ENCODE measurements at regions not wholly inside any gene's neighbourhood (a gene's known extent, or its start where the extent isn't known, plus 50 kb on each side); places are given as distances from the start of the nearest gene placed in this dataset.

DNA sequence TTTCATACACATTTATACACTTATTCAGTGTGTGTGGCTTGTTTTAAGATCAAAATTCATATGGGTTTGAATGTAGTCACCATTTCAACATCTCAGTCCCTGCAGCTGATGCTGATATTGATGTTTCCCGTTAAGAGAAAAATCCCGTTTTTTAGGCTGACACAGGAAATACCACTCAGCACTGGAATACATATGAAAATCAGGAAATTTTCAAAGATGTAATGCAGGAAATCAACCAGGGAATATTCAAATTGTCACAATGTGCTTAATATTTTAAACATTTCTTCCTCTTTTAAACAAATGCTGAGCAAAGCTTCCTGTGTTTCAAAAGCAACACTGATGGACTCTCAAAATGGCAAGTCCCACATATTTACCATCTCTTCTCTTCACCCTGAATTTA, 94.5 kb upstream of the MARCKS start:
- DNase-seq (ENCODE audit: extremely low read depth, low read depth): no peak
- H3K4me3 ChIP-seq (replicated peaks; ENCODE audit: low read depth, low read length): no peak overlapping the region
- TF ChIP-seq, protein P1, sequence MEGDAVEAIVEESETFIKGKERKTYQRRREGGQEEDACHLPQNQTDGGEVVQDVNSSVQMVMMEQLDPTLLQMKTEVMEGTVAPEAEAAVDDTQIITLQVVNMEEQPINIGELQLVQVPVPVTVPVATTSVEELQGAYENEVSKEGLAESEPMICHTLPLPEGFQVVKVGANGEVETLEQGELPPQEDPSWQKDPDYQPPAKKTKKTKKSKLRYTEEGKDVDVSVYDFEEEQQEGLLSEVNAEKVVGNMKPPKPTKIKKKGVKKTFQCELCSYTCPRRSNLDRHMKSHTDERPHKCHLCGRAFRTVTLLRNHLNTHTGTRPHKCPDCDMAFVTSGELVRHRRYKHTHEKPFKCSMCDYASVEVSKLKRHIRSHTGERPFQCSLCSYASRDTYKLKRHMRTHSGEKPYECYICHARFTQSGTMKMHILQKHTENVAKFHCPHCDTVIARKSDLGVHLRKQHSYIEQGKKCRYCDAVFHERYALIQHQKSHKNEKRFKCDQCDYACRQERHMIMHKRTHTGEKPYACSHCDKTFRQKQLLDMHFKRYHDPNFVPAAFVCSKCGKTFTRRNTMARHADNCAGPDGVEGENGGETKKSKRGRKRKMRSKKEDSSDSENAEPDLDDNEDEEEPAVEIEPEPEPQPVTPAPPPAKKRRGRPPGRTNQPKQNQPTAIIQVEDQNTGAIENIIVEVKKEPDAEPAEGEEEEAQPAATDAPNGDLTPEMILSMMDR (IDR thresholded peaks at IDR 0.05; ENCODE audit: low read depth, low read length, missing control alignments): no peak

DNA sequence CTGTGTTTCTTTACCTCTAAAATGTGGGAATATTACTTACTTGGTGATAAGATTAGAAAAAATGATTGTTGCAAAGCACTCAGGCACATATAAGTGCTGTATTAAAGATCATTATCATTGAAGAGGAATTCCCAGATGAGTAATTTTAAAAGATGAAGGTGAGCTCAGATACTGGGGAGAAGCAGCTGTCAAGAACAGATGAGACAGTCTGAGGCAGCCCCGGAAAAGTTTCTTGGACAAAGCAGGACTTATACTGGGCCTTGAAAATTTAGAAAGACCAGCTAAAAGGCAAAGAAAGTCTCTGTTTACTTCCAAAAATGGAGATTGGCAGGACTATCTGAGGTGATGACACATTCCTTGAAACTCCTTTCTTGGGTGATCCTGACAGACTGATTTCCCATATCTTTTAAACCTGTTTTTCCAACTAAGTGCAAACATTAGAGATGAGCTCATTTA, 93.8 kb upstream of the MARCKS start:
- H3K4me3 ChIP-seq (replicated peaks; ENCODE audit: low read depth, low read length): no peak overlapping the region
- DNase-seq (ENCODE audit: extremely low read depth, low read depth): no peak
- TF ChIP-seq, protein P1 (IDR thresholded peaks at IDR 0.05; ENCODE audit: low read depth, low read length, missing control alignments): no peak

DNA sequence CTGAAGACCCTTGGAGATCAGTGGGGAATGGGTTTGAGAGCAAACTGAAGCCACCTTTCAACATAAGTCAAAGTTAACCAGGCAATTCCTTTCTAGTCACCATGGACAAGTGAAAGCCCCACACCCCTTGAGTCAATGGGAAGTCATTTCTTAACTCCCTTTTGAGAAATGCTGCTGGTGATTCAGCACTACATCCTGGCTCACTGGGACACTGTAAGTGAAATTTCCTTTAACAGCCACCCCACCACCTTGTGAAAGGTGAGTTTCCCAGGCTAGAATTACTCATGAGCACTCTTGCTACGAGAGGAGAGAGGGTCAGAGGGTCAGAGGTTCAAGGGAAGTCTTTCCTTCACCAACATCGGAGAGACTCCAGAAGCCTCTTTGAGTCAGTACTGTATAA, 93.3 kb upstream of the MARCKS start:
- DNase-seq (ENCODE audit: extremely low read depth, low read depth): no peak
- TF ChIP-seq, protein P1 (IDR thresholded peaks at IDR 0.05; ENCODE audit: low read depth, low read length, missing control alignments): no peak
- no peak overlapping the region for H3K4me3 ChIP-seq (replicated peaks; ENCODE audit: low read depth, low read length)

DNA sequence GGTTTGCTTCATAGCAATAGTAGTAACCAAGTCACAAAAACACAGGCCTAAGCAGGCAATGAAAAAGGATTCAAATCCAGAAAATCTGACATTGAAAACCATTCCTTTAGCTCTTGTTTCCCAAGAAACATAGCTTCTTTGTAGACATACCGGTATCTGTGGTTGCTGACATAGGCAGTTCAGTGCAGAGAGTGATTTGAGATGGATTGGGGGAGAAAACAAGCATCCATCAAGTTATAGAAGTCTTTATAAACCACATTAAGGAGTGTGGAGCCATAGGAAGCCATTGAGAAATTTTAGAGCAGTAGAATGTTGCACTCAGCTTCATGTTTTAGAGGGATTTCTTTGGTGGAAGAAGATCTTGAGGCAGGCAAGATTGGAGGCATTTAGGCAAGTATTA, 91.2 kb upstream of the MARCKS start:
- TF ChIP-seq, protein P1 (IDR thresholded peaks at IDR 0.05; ENCODE audit: low read depth, low read length, missing control alignments): no peak
- no peak overlapping the region for H3K4me3 ChIP-seq (replicated peaks; ENCODE audit: low read depth, low read length)

DNA sequence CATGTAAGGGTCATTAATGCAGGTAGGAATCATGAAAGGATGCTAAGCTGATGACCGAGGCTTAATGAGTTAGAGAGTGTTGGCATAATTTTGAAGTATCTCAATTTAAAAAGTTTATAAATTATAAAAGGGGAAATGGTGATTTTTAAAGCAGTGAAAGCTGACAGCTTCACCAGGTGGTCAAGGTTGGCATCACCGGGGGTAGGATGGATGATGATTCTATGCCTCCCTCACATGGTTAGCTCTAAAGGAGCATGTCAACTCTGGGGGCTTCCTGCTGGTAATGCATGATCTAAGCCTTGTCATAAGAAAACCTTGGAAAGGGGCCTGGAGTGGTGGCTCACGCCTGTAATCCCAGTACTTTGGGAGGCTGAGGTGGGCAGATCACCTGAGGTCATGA, 89.2 kb upstream of the MARCKS start:
- TF ChIP-seq, protein P1 (IDR thresholded peaks at IDR 0.05; ENCODE audit: low read depth, low read length, missing control alignments): no peak
- DNase-seq (ENCODE audit: extremely low read depth, low read depth): no peak
- H3K4me3 ChIP-seq (replicated peaks; ENCODE audit: low read depth, low read length): no peak overlapping the region

More for the DNA sequence above, 91.2 kb upstream of the MARCKS start:
- no peak for DNase-seq (ENCODE audit: extremely low read depth, low read depth)

DNA sequence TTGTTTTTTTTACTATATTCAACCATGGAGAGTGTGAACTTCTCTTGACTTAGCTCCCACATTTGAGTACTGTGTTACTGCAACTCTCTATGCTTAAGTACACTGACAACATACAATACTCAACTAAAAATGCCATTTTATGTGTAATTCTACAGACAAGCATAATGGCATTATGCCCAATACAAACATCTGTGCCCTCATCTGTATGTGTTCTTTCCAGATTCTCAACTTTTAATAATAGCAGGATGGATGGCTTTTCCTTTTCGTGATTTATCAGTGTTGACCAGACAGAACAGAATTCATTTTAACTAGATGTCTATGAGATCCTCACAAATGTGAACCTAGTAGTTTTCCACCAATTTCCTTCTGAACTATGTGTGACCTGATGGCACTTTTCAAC, 84.2 kb upstream of the MARCKS start:
- no peak overlapping the region for H3K4me3 ChIP-seq (replicated peaks; ENCODE audit: low read depth, low read length)
- TF ChIP-seq, protein P1 (IDR thresholded peaks at IDR 0.05; ENCODE audit: low read depth, low read length, missing control alignments): no peak

DNA sequence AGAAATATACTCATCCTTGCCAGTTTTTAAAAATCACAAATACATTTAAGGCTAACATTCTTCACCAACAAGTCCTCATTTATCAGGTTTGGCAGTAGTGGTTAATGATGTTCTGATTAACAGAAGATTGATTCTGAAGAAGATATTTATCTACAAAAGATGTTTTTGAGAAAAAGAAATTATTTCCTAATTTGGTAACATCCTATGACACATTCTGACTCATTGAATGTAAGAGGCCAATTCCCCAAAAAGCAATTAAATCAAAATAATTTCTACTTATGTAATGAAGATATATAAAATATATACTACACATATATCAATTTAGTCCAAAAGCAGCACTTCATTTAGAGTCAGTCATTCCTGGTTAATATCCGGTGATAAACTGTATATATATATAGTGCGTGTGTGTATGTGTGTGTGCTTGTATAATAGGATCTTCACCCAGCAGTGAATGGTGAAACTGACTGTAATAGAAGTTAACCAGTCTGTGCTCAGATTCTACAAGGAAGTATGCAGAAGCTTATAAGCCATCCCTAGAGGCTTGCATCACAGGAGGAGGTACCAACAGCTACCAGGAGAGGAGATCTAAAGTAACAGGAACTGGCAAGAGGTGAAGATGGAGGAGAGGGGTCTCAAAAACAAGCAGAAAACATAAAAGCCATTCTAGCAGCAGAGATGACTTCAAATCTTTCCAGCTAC, 82.9 kb upstream of the MARCKS start:
- TF ChIP-seq, protein P1 (IDR thresholded peaks at IDR 0.05; ENCODE audit: low read depth, low read length, missing control alignments): no peak
- H3K4me3 ChIP-seq (replicated peaks; ENCODE audit: low read depth, low read length): no peak overlapping the region
- DNase-seq (ENCODE audit: extremely low read depth, low read depth): no peak

More for the DNA sequence above, 84.2 kb upstream of the MARCKS start:
- no peak for DNase-seq (ENCODE audit: extremely low read depth, low read depth)
